Natural killer cell (primary cell): ENCODE measurements at regions not wholly inside any gene's neighbourhood (a gene's known extent, or its start where the extent isn't known, plus 50 kb on each side); places are given as distances from the start of the nearest gene placed in this dataset.

ENCODE experiments used
- ATAC-seq, 3 donors: fragments of 150-1000 bp in 2 of 3; fragments of 200-7000 bp in 1 of 3; cut with Tn5 transposase; 1 replicate in 1 of 3; 2 replicates in 2 of 3; pipeline ENCODE4 v1.10.0; 2021; ENCODE audit warnings: mild to moderate bottlenecking in 2 of 3, moderate library complexity in 2 of 3
- DNase-seq, 2 donors: peaks; one replicate each; pipeline versions ENCODE4 v3.0.0 to v3.0.0-alpha.2; 2013 to 2021; ENCODE audit warnings: mixed read lengths in 1 of 2
- H3K27ac ChIP-seq: one replicate; pipeline ENCODE4 v1.5.1; 2013; ENCODE audit warnings: mild to moderate bottlenecking, low read length
- H3K27me3 ChIP-seq: one replicate; pipeline ENCODE4 v1.6.1; 2013; ENCODE audit warnings: low read length; ENCODE audit not compliant: control insufficient read depth, insufficient read depth
- H3K36me3 ChIP-seq: one replicate; pipeline ENCODE4 v1.6.1; 2013; ENCODE audit warnings: low read length; ENCODE audit not compliant: control insufficient read depth, insufficient read depth
- H3K4me1 ChIP-seq: one replicate; pipeline ENCODE4 v1.6.1; 2013; ENCODE audit warnings: low read length; ENCODE audit not compliant: control insufficient read depth, insufficient read depth
- H3K4me3 ChIP-seq: one replicate; pipeline ENCODE4 v1.5.1; 2013; ENCODE audit warnings: low read length
- H3K9me3 ChIP-seq: one replicate; pipeline ENCODE4 v1.6.1; 2013; ENCODE audit warnings: low read length; ENCODE audit not compliant: control insufficient read depth, insufficient read depth
- H3K27ac Mint-ChIP-seq, 2 donors: one replicate each; pipeline ENCODE4 v1.8.0; 2022; ENCODE audit warnings: mild to moderate bottlenecking in 2 of 2, mixed read lengths in 2 of 2, moderate library complexity in 1 of 2
- H3K27me3 Mint-ChIP-seq, 2 donors: one replicate each; pipeline ENCODE4 v1.8.0; 2022; ENCODE audit warnings: low read depth in 2 of 2, mixed read lengths in 2 of 2
- H3K36me3 Mint-ChIP-seq: one replicate; pipeline ENCODE4 v1.8.0; 2022; ENCODE audit warnings: mixed read lengths
- H3K4me1 Mint-ChIP-seq, 2 donors: one replicate each; pipeline ENCODE4 v1.8.0; 2022; ENCODE audit warnings: mixed read lengths in 2 of 2
- H3K4me3 Mint-ChIP-seq: one replicate; pipeline ENCODE4 v1.8.0; 2022; ENCODE audit warnings: mild to moderate bottlenecking, moderate library complexity, mixed read lengths
- H3K9me3 Mint-ChIP-seq, 2 donors: one replicate each; pipeline ENCODE4 v1.8.0; 2022; ENCODE audit warnings: mixed read lengths in 2 of 2
- CTCF ChIP-seq: fragments of 200-600 bp; IDR thresholded peaks from one replicate; pipeline ENCODE4 v1.8.0; 2022; ENCODE audit warnings: antibody characterized with exemption
- WGBS: methylation state at CpG from one replicate; pipeline ENCODE4 v1.1.7; 2013; ENCODE audit warnings: missing lambda C conversion rate; ENCODE audit not compliant: insufficient coverage; 5-methylcytosine and 5-hydroxymethylcytosine counted together
- intact Hi-C: fragments of 100-400 bp; cut with micrococcal nuclease; formaldehyde crosslinking; loops from one replicate; pipeline ENCODE4 v1.14.2; 2022

- no peaks in the 10 kb centered on the region for H3K36me3 ChIP-seq
- no peaks in the 10 kb centered on the region for H3K4me1 ChIP-seq
- Mint-ChIP-seq H3K36me3 (no peaks in the 10 kb centered on the region), H3K4me3 (no peak overlapping the region), H3K9me3 (no peaks in the 10 kb centered on the region), H3K27ac (no peak overlapping the region), H3K27me3 (peaks cover 2 to 7% of the 10 kb centered on the region in 2 donors), H3K4me1 (no peaks in the 10 kb centered on the region)
- no peaks in the 10 kb centered on the region for H3K27me3 ChIP-seq
- ATAC-seq, result no peak
- no peak for TF ChIP-seq CTCF
- H3K27ac ChIP-seq, result no peak overlapping the region
- no peak overlapping the region for H3K4me3 ChIP-seq
- intact Hi-C loops, result no loop called here
- DNase-seq, result no peak
- no peaks in the 10 kb centered on the region for H3K9me3 ChIP-seq
- WGBS, result 79% methylated on average over 1 of the region's 2 CpGs
Observed at GRCh38 chr6:132888701-132889100, 74.3 kb downstream of the RPS12 start.

- no peaks in the 10 kb centered on the region for H3K36me3 Mint-ChIP-seq
- no peak overlapping the region for H3K4me3 Mint-ChIP-seq
- no peaks in the 10 kb centered on the region for H3K4me1 Mint-ChIP-seq
Observed at GRCh38 chr6:132892929-132893771, 78.8 kb downstream of the RPS12 start.

GRCh38 chr6:132893772-132894490, 79.6 kb downstream of the RPS12 start:
- no peak for TF ChIP-seq CTCF
- Mint-ChIP-seq H3K4me1 (no peaks in the 10 kb centered on the region), H3K9me3 (no peaks in the 10 kb centered on the region)

More at GRCh38 chr6:132892929-132893771, 78.8 kb downstream of the RPS12 start:
- 87% methylated on average over 2 of the region's 5 CpGs for WGBS
- DNase-seq (no peak), ATAC-seq (no peak)
- Mint-ChIP-seq H3K9me3 (no peaks in the 10 kb centered on the region), H3K27me3 (peaks cover 0 to 2% of the 10 kb centered on the region in 2 donors), H3K27ac (no peak overlapping the region)
- Histone ChIP-seq H3K9me3 (no peaks in the 10 kb centered on the region), H3K27ac (no peak overlapping the region), H3K4me3 (no peak overlapping the region), H3K36me3 (no peaks in the 10 kb centered on the region), H3K4me1 (no peaks in the 10 kb centered on the region), H3K27me3 (no peaks in the 10 kb centered on the region)
- no peak for TF ChIP-seq CTCF
- intact Hi-C loops, result no loop called here

More at GRCh38 chr6:132893772-132894490, 79.6 kb downstream of the RPS12 start:
- no peaks in the 10 kb centered on the region for H3K36me3 ChIP-seq
- Mint-ChIP-seq H3K27me3 (peaks cover 0 to 2% of the 10 kb centered on the region in 2 donors), H3K4me3 (no peak overlapping the region), H3K27ac (no peak overlapping the region), H3K36me3 (no peaks in the 10 kb centered on the region)
- 85% methylated on average over 8 of the region's 8 CpGs for WGBS
- intact Hi-C loops, result no loop called here
- no peaks in the 10 kb centered on the region for H3K4me1 ChIP-seq
- no peaks in the 10 kb centered on the region for H3K27me3 ChIP-seq
- ATAC-seq (no peak), DNase-seq (no peak)
- no peak overlapping the region for H3K4me3 ChIP-seq
- H3K27ac ChIP-seq, result no peak overlapping the region
- H3K9me3 ChIP-seq, result no peaks in the 10 kb centered on the region
